ENCODE measurements at regions not wholly inside any gene's neighbourhood (a gene's known extent, or its start where the extent isn't known, plus 50 kb on each side); places are given as distances from the start of the nearest gene placed in this dataset.

- TF ChIP-seq CTCF (conservative IDR thresholded peaks at IDR 0.05; ENCODE audit: low read depth, low read length) = no peak
- no peaks in the 10 kb centered on the region for H3K27me3 ChIP-seq (ENCODE audit: insufficient read depth, low read depth)
- no peaks in the 10 kb centered on the region for H3K79me2 ChIP-seq (ENCODE audit: insufficient read depth, low read depth)
- no peaks in the 10 kb centered on the region for H4K20me1 ChIP-seq (ENCODE audit: insufficient read depth)
- no peak overlapping the region for H3K4me2 ChIP-seq
- H3K4me3 ChIP-seq (IDR thresholded peaks at IDR 0.05; ENCODE audit: insufficient read depth, low read depth, low read length) = no peak overlapping the region
- no peaks in the 10 kb centered on the region for H3K4me1 ChIP-seq (ENCODE audit: low read depth, poor library complexity, severe bottlenecking)
- H2AFZ ChIP-seq (ENCODE audit: low read depth) = no peak overlapping the region
- H3K27ac ChIP-seq = no peak overlapping the region
- H3K9ac ChIP-seq = no peak overlapping the region
- H3K36me3 ChIP-seq (ENCODE audit: insufficient read depth) = no peaks in the 10 kb centered on the region
Observed at GRCh38 chr17:43319293-43320124, 79.3 kb upstream of the ARL4D start.

- Histone ChIP-seq H3K4me2 (no peak overlapping the region), H3K27ac (no peak overlapping the region), H2AFZ (ENCODE audit: low read depth) (no peak overlapping the region), H4K20me1 (ENCODE audit: insufficient read depth) (no peaks in the 10 kb centered on the region), H3K36me3 (ENCODE audit: insufficient read depth) (no peaks in the 10 kb centered on the region), H3K4me1 (ENCODE audit: low read depth, poor library complexity, severe bottlenecking) (no peaks in the 10 kb centered on the region), H3K79me2 (ENCODE audit: insufficient read depth, low read depth) (no peaks in the 10 kb centered on the region), H3K9ac (no peak overlapping the region), H3K27me3 (ENCODE audit: insufficient read depth, low read depth) (no peaks in the 10 kb centered on the region; the same call in 1 of the 2 replicates), H3K4me3 (IDR thresholded peaks at IDR 0.05; ENCODE audit: insufficient read depth, low read depth, low read length) (no peak overlapping the region)
- no peak for TF ChIP-seq CTCF (conservative IDR thresholded peaks at IDR 0.05; ENCODE audit: low read depth, low read length)
Observed at GRCh38 chr17:43316522-43317142, 82.2 kb upstream of the ARL4D start.

- no peak overlapping the region for H3K9ac ChIP-seq
Observed at GRCh38 chr17:43315858-43316521, 82.2 kb upstream of the RNU2-1 start.

DNA sequence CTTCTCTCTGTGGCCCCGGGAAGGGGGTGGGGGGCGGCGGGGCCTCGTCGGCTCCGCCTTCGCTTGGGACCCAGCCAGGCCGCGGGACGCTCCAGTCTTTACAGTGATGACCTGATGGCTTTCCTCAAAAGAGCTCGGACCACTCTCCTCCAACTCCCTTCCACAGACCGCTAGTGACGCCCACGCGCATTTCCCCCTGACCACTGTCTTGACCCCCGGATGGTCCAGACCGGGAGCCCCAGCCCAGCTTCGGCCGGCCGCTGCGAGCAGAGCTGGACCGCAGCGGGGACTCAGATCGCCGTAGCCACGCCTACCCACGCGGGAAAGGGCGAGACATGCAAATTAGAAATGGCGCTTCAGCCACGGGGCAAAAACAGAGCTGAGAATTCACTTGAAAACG is 81.6 kb upstream of the RNU2-1 start:
- Histone ChIP-seq H2AFZ (ENCODE audit: low read depth) (no peak overlapping the region), H3K27me3 (ENCODE audit: insufficient read depth, low read depth) (no peaks in the 10 kb centered on the region; the same call in 1 of the 2 replicates), H3K27ac (no peak overlapping the region), H3K4me3 (IDR thresholded peaks at IDR 0.05; ENCODE audit: insufficient read depth, low read depth, low read length) (no peak overlapping the region), H4K20me1 (ENCODE audit: insufficient read depth) (no peaks in the 10 kb centered on the region), H3K4me1 (ENCODE audit: low read depth, poor library complexity, severe bottlenecking) (no peaks in the 10 kb centered on the region), H3K4me2 (no peak overlapping the region), H3K9ac (no peak overlapping the region), H3K79me2 (ENCODE audit: insufficient read depth, low read depth) (no peaks in the 10 kb centered on the region), H3K36me3 (ENCODE audit: insufficient read depth) (no peaks in the 10 kb centered on the region)
- no peak for TF ChIP-seq CTCF (conservative IDR thresholded peaks at IDR 0.05; ENCODE audit: low read depth, low read length)

More at GRCh38 chr17:43315858-43316521, 82.2 kb upstream of the RNU2-1 start:
- H3K27ac ChIP-seq = no peak overlapping the region
- H3K4me3 ChIP-seq (IDR thresholded peaks at IDR 0.05; ENCODE audit: insufficient read depth, low read depth, low read length) = no peak overlapping the region
- no peaks in the 10 kb centered on the region; the same call in 1 of the 2 replicates for H3K27me3 ChIP-seq (ENCODE audit: insufficient read depth, low read depth)
- no peaks in the 10 kb centered on the region for H3K4me1 ChIP-seq (ENCODE audit: low read depth, poor library complexity, severe bottlenecking)
- H3K4me2 ChIP-seq = no peak overlapping the region
- H3K36me3 ChIP-seq (ENCODE audit: insufficient read depth) = no peaks in the 10 kb centered on the region
- TF ChIP-seq CTCF (conservative IDR thresholded peaks at IDR 0.05; ENCODE audit: low read depth, low read length) = no peak
- no peaks in the 10 kb centered on the region for H3K79me2 ChIP-seq (ENCODE audit: insufficient read depth, low read depth)
- no peak overlapping the region for H2AFZ ChIP-seq (ENCODE audit: low read depth)
- H4K20me1 ChIP-seq (ENCODE audit: insufficient read depth) = no peaks in the 10 kb centered on the region
